CD14-positive monocyte (primary cell): ENCODE measurements at regions not wholly inside any gene's neighbourhood (a gene's known extent, or its start where the extent isn't known, plus 50 kb on each side); places are given as distances from the start of the nearest gene placed in this dataset.
A peak's percentile ranks its signal among the peaks of the same experiment; 100 is the strongest.
"Not testable (repeated sequence)": the region's sequence is repeated elsewhere in the genome, so short reads cannot be mapped to it uniquely, and the experiment has no call there.

ENCODE experiments used
- DNase-seq, 3 donors: peaks; one replicate each; pipeline ENCODE4 v3.0.0-alpha.2; 2011 to 2022
- H2AFZ ChIP-seq: 2 replicates; pipeline ENCODE4 v1.6.0; 2012; ENCODE audit warnings: mild to moderate bottlenecking, low read depth, low read length, inconsistent platforms; ENCODE audit not compliant: insufficient read depth, poor library complexity, severe bottlenecking
- H3K27ac ChIP-seq, 2 donors: 1 replicate in 1 of 2; 2 replicates in 1 of 2; pipeline ENCODE4 v1.5.1; 2012 to 2013; ENCODE audit warnings: low read length in 2 of 2, control low read depth in 1 of 2, inconsistent platforms in 1 of 2, low read depth in 1 of 2, mild to moderate bottlenecking in 1 of 2
- H3K27me3 ChIP-seq, 2 donors: one replicate each; pipeline versions ENCODE4 v1.6.0 to v1.6.1; 2011 to 2013; ENCODE audit warnings: low read length in 2 of 2; ENCODE audit not compliant: control insufficient read depth in 2 of 2, insufficient read depth in 2 of 2
- H3K36me3 ChIP-seq, 2 donors: replicated peaks in 1 of 2; 1 replicate in 1 of 2; 2 replicates in 1 of 2; pipeline versions ENCODE4 v1.5.1 to v1.6.1; 2012 to 2013; ENCODE audit warnings: low read length in 2 of 2, control low read depth in 1 of 2, inconsistent platforms in 1 of 2, mild to moderate bottlenecking in 1 of 2; ENCODE audit not compliant: insufficient read depth in 2 of 2, control insufficient read depth in 1 of 2
- H3K4me1 ChIP-seq, 2 donors: 1 replicate in 1 of 2; 2 replicates in 1 of 2; pipeline versions ENCODE4 v1.5.1 to v1.6.1; 2012 to 2013; ENCODE audit warnings: low read length in 2 of 2, control low read depth in 1 of 2, inconsistent platforms in 1 of 2, mild to moderate bottlenecking in 1 of 2, moderate library complexity in 1 of 2; ENCODE audit not compliant: insufficient read depth in 2 of 2, control insufficient read depth in 1 of 2
- H3K4me2 ChIP-seq: replicated peaks from 2 replicates; pipeline ENCODE3; 2012; ENCODE audit warnings: low read length, moderate library complexity, mild to moderate bottlenecking; ENCODE audit not compliant: poor library complexity, severe bottlenecking; ENCODE audit errors: extremely low read depth
- H3K4me3 ChIP-seq, 3 experiments: fragments of 200-600 bp in 1 of 3; sonication (generic) in 1 of 3; replicated peaks in 1 of 3; 1 replicate in 2 of 3; 2 replicates in 1 of 3; pipeline ENCODE4 v1.5.1; 2011 to 2013; ENCODE audit warnings: low read length in 3 of 3, mild to moderate bottlenecking in 3 of 3, control low read depth in 2 of 3, low read depth in 2 of 3, inconsistent platforms in 1 of 3, moderate library complexity in 1 of 3
- H3K79me2 ChIP-seq: 2 replicates; pipeline ENCODE4 v1.6.0; 2012; ENCODE audit warnings: mild to moderate bottlenecking, control low read depth, inconsistent platforms, low read length, moderate library complexity; ENCODE audit not compliant: insufficient read depth
- H3K9ac ChIP-seq: 2 replicates; pipeline ENCODE4 v1.6.0; 2017; ENCODE audit warnings: low read length, mild to moderate bottlenecking; ENCODE audit not compliant: insufficient read depth, poor library complexity, severe bottlenecking
- H3K9me3 ChIP-seq, 2 donors: replicated peaks in 1 of 2; 1 replicate in 1 of 2; 2 replicates in 1 of 2; pipeline versions ENCODE4 v1.5.1 to v1.6.1; 2012 to 2013; ENCODE audit warnings: low read length in 2 of 2, control low read depth in 1 of 2; ENCODE audit not compliant: control insufficient read depth in 1 of 2, insufficient read depth in 1 of 2
- H4K20me1 ChIP-seq: 2 replicates; pipeline ENCODE4 v1.6.0; 2012; ENCODE audit warnings: mild to moderate bottlenecking, low read length, control low read depth, moderate library complexity; ENCODE audit not compliant: insufficient read depth
- H3K27ac Mint-ChIP-seq, 7 donors: one replicate each; pipeline ENCODE4 v1.8.0; 2020; ENCODE audit warnings: mild to moderate bottlenecking in 7 of 7, mixed read lengths in 7 of 7, moderate library complexity in 6 of 7, inconsistent platforms in 2 of 7
- H3K27me3 Mint-ChIP-seq, 3 donors: one replicate each; pipeline ENCODE4 v1.8.0; 2021 to 2022; ENCODE audit warnings: low read depth in 3 of 3, mild to moderate bottlenecking in 3 of 3, mixed read lengths in 3 of 3, moderate library complexity in 3 of 3, inconsistent platforms in 1 of 3
- H3K36me3 Mint-ChIP-seq, 2 donors: one replicate each; pipeline ENCODE4 v1.8.0; 2020; ENCODE audit warnings: mixed read lengths in 2 of 2, inconsistent platforms in 1 of 2, mild to moderate bottlenecking in 1 of 2
- H3K4me1 Mint-ChIP-seq: one replicate; pipeline ENCODE4 v1.8.0; 2020; ENCODE audit warnings: mild to moderate bottlenecking, mixed read lengths
- H3K4me3 Mint-ChIP-seq, 2 donors: one replicate each; pipeline ENCODE4 v1.8.0; 2020; ENCODE audit warnings: mild to moderate bottlenecking in 2 of 2, mixed read lengths in 2 of 2, moderate library complexity in 1 of 2
- H3K9me3 Mint-ChIP-seq, 7 donors: one replicate each; pipeline ENCODE4 v1.8.0; 2020 to 2022; ENCODE audit warnings: mixed read lengths in 7 of 7, mild to moderate bottlenecking in 6 of 7, moderate library complexity in 6 of 7, inconsistent platforms in 2 of 7
- WGBS: methylation state at CpG from one replicate; pipeline ENCODE4 v1.1.5; 2013; ENCODE audit warnings: missing lambda C conversion rate; ENCODE audit not compliant: insufficient coverage; 5-methylcytosine and 5-hydroxymethylcytosine counted together
- intact Hi-C, 2 donors: fragments of 100-400 bp; cut with micrococcal nuclease; formaldehyde crosslinking; loops; one replicate each; pipeline versions ENCODE4 v1.15.0 to v1.15.1; 2023

- Histone ChIP-seq H2AFZ (peak overlapping the region; percentile 90), H3K4me1 (peaks cover 0 to 10% of the 10 kb centered on the region in 2 donors), H3K4me3 (peak overlapping the region; percentile 38 to 72 (median 48)), H3K4me2 (peak overlapping the region; percentile 41), H3K9ac (peak overlapping the region; percentile 46)
- intact Hi-C loops, H3K9me3 Mint-ChIP-seq, H4K20me1 ChIP-seq, H3K36me3 Mint-ChIP-seq, H3K36me3 ChIP-seq, H3K27me3 ChIP-seq, H3K27ac ChIP-seq, H3K79me2 ChIP-seq, H3K9me3 ChIP-seq, H3K27me3 Mint-ChIP-seq: not testable (repeated sequence)
- Mint-ChIP-seq H3K4me1 (peaks cover 12% of the 10 kb centered on the region), H3K27ac (peak overlapping the region in 5 of 7 donors; percentile 46 to 85 (median 66)), H3K4me3 (peak overlapping the region; percentile 83 to 92)
- WGBS = 0% methylated on average over 16 of the region's 37 CpGs
- peak; percentile 54 to 76 (median 75) for DNase-seq
Observed at GRCh38 chr21:14027235-14027869, 183.4 kb downstream of the LIPI start.

GRCh38 chr21:14020108-14020507, 190.6 kb downstream of the LIPI start:
- H3K4me2 ChIP-seq, H3K79me2 ChIP-seq, H3K9me3 ChIP-seq, H4K20me1 ChIP-seq, H3K4me1 Mint-ChIP-seq, H3K27ac Mint-ChIP-seq, H3K27me3 ChIP-seq, intact Hi-C loops, H3K27ac ChIP-seq, H3K9ac ChIP-seq, H3K36me3 Mint-ChIP-seq, H3K36me3 ChIP-seq, H3K4me1 ChIP-seq, DNase-seq, H3K4me3 Mint-ChIP-seq, H3K4me3 ChIP-seq, H3K27me3 Mint-ChIP-seq, H2AFZ ChIP-seq, H3K9me3 Mint-ChIP-seq: not testable (repeated sequence)
- WGBS = no CpG with 5 or more reads among the region's 2 CpGs

- 100% methylated on average over 1 of the region's 7 CpGs for WGBS
- H3K9ac ChIP-seq, H3K36me3 Mint-ChIP-seq, H3K9me3 Mint-ChIP-seq, H3K4me1 ChIP-seq, H3K9me3 ChIP-seq, H3K36me3 ChIP-seq, DNase-seq, H3K4me3 Mint-ChIP-seq, H3K79me2 ChIP-seq, intact Hi-C loops, H3K4me1 Mint-ChIP-seq, H3K27me3 ChIP-seq, H3K27ac ChIP-seq, H3K4me3 ChIP-seq, H3K27ac Mint-ChIP-seq, H2AFZ ChIP-seq, H3K27me3 Mint-ChIP-seq, H3K4me2 ChIP-seq, H4K20me1 ChIP-seq: not testable (repeated sequence)
Observed at GRCh38 chr21:14015841-14016240, 194.9 kb downstream of the LIPI start.

GRCh38 chr21:14013623-14014498, 196.9 kb downstream of the LIPI start:
- 88% methylated on average over 14 of the region's 18 CpGs for WGBS
- intact Hi-C loops = not testable (repeated sequence)

More at GRCh38 chr21:14013623-14014498, 196.9 kb downstream of the LIPI start:
- not testable (repeated sequence) for DNase-seq, H3K9me3 ChIP-seq, H2AFZ ChIP-seq, H3K27ac Mint-ChIP-seq, H3K9ac ChIP-seq, H3K9me3 Mint-ChIP-seq, H3K36me3 ChIP-seq, H4K20me1 ChIP-seq, H3K4me1 ChIP-seq, H3K36me3 Mint-ChIP-seq, H3K4me1 Mint-ChIP-seq, H3K27me3 Mint-ChIP-seq, H3K79me2 ChIP-seq, H3K27me3 ChIP-seq, H3K4me3 ChIP-seq, H3K4me2 ChIP-seq, H3K4me3 Mint-ChIP-seq, H3K27ac ChIP-seq
